LNCAP (cell line): ENCODE measurements at regions not wholly inside any gene's neighbourhood (a gene's known extent, or its start where the extent isn't known, plus 50 kb on each side); places are given as distances from the start of the nearest gene placed in this dataset.

Experiments
- CTCF ChIP-seq: fragments of 450-650 bp; IDR thresholded peaks from 2 replicates; pipeline ENCODE4 v1.5.1; 2017; ENCODE audit warnings: mild to moderate bottlenecking

- no peak for TF ChIP-seq CTCF
Measured at GRCh38 chr5:118778941-118779340, 209.4 kb downstream of the DTWD2 start.

- TF ChIP-seq CTCF = no peak
Measured at GRCh38 chr5:118777189-118777736, 211.1 kb downstream of the DTWD2 start.

DNA sequence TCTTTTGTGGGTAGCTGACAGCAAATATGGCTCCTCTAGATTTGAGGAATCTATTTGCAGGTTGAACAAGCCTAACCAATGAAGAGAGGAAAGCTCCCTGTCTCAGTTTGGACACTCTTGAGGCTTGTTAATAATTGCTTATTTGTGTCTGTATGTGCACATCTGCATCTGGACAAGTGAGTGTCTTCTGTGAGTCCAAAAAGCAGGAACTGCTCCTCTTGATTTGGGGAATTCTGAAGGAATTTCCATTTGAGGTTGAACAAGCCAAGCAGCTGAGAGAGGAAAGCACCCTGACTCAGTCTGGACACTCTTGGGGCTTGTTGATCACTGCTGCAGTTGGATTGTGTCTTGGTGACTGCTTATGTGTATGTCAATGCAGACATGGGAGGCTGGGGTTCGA is 211.6 kb downstream of the DTWD2 start:
- TF ChIP-seq CTCF = no peak

DNA sequence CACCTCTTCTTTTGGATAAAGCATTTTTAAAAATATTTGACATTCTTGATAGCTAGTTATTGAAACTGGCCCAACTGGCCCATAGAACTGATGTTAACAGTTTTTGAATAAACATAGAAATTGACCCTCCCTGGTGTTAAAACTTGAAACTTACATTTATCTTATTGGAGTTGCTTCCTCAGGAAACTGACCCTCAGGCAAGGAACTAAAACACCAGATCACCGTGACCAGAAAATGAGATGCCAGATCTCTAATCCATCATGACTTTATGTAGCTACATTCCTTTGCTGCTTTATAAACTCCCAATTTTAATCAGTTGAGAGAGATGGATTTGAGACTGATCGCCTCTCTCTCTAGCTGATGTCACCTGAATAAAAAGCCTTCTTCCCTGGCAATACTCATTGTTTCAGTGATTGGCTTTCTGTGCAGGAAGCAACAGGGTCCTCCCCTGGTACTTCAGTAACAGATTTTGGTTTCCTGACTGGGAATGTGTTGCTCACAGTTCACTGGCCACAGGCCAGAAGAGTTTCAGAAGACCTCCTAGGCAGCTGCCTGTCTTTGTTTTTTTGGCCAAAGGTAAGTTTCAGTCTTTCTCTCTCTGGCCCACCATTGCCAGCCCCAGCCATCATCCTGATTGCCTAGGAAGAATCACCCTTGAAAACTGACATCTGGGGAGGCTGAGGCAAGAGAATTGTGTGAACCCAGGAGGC is 212.4 kb downstream of the DTWD2 start:
- TF ChIP-seq CTCF = no peak

- TF ChIP-seq CTCF = no peak
Measured at GRCh38 chr5:118768607-118769175, 219.7 kb downstream of the DTWD2 start.

GRCh38 chr5:118762291-118762690 is 226.1 kb downstream of the DTWD2 start:
- no peak for TF ChIP-seq CTCF

DNA sequence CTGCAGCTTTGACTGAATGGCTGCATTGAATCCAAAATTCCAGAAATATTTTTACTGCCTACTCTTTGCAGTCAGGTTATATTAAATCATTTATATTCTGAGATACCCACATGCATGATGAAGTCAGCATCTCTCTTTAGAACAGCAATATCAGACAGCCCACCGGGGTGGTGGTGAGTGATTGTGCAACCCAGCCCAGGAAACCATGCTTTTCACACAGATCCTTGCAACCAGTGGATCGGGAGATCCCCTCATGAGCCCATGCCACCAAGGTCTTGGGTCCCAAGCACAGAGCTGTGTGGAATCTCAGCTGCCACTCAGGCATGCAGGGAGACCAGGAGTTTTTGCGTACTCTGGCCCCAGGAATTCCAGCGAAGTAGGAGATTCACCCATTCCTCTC is 226.5 kb downstream of the DTWD2 start:
- no peak for TF ChIP-seq CTCF
